Karpas-422 (cell line): ENCODE measurements at regions not wholly inside any gene's neighbourhood (a gene's known extent, or its start where the extent isn't known, plus 50 kb on each side); places are given as distances from the start of the nearest gene placed in this dataset.

Source experiments
- DNase-seq: peaks from one replicate; pipeline ENCODE4 v3.0.0-alpha.2; 2015
- H2AFZ ChIP-seq: fragments of 200-600 bp; sonication (generic); 2 replicates; pipeline ENCODE4 v1.6.1; 2014; ENCODE audit warnings: antibody characterized with exemption, low read length, mixed read lengths
- H3K27ac ChIP-seq: fragments of 200-600 bp; sonication (generic); 2 replicates; pipeline ENCODE4 v1.5.1; 2014; ENCODE audit warnings: mild to moderate bottlenecking, low read length, moderate library complexity
- H3K27me3 ChIP-seq: fragments of 200-600 bp; sonication (generic); 2 replicates; pipeline ENCODE4 v1.6.1; 2014; ENCODE audit warnings: low read length, mixed read lengths
- H3K36me3 ChIP-seq: fragments of 200-600 bp; sonication (generic); 2 replicates; pipeline ENCODE4 v1.6.1; 2014; ENCODE audit warnings: low read length, mixed read lengths; ENCODE audit not compliant: insufficient read depth
- H3K4me1 ChIP-seq: fragments of 200-600 bp; sonication (generic); 2 replicates; pipeline ENCODE4 v1.6.1; 2014; ENCODE audit warnings: mild to moderate bottlenecking, low read length, mixed read lengths
- H3K4me2 ChIP-seq: fragments of 200-600 bp; sonication (generic); 2 replicates; pipeline ENCODE4 v1.6.1; 2014; ENCODE audit warnings: low read length, low read depth, mild to moderate bottlenecking; ENCODE audit not compliant: poor library complexity, severe bottlenecking
- H3K4me3 ChIP-seq: fragments of 200-600 bp; sonication (generic); 2 replicates; pipeline ENCODE4 v1.5.1; 2014; ENCODE audit warnings: mild to moderate bottlenecking, antibody characterized with exemption, low read length, mixed read lengths
- H3K79me2 ChIP-seq: fragments of 200-600 bp; sonication (generic); 2 replicates; pipeline ENCODE4 v1.6.1; 2014; ENCODE audit warnings: mild to moderate bottlenecking, low read length, mixed read lengths
- H3K9ac ChIP-seq: fragments of 200-600 bp; sonication (generic); 2 replicates; pipeline ENCODE4 v1.6.0; 2014; ENCODE audit warnings: low read length
- H3K9me2 ChIP-seq: fragments of 200-600 bp; sonication (generic), shearing (Covaris generic); replicated peaks from 2 replicates; pipeline ENCODE4 v1.6.0; 2014; ENCODE audit warnings: mild to moderate bottlenecking, low read length, moderate library complexity; ENCODE audit not compliant: insufficient read depth
- H3K9me3 ChIP-seq: fragments of 300-700, 200-600 bp; sonication (generic); 2 replicates; pipeline ENCODE4 v1.6.1; 2014; ENCODE audit warnings: low read length, mixed read lengths
- H4K20me1 ChIP-seq: fragments of 200-600 bp; sonication (generic); 2 replicates; pipeline ENCODE4 v1.6.1; 2014; ENCODE audit warnings: mild to moderate bottlenecking, antibody characterized with exemption, low read length, low read depth; ENCODE audit not compliant: insufficient read depth

DNA sequence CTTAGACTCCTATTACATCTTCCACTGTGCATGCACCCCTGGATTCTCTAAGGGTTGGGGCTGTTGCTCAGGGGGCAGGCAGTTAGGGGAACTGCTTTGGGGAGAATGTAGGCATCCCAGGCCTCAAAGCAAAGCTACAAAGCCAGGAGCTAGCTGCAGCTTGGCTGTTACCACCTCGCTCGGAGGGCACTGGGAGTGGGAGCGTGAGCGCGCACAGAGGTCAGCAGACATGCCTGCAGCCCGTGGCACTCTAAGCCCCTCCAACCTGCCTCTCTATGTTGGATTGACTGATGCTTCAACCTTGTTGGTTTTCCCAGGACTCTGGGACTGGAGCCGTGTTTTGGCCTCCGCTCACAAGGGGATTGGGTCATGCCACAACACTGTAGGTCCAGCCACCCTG lies 69.8 kb downstream of the CPN2 start:
- H3K79me2 ChIP-seq, result no peaks in the 10 kb centered on the region
- no peaks in the 10 kb centered on the region for H3K9me2 ChIP-seq
- DNase-seq, result no peak
- H3K36me3 ChIP-seq, result no peaks in the 10 kb centered on the region
- H3K4me2 ChIP-seq, result no peak overlapping the region
- H4K20me1 ChIP-seq, result peaks cover 4% of the 10 kb centered on the region; the same call in 1 of the 2 replicates
- H3K27me3 ChIP-seq, result no peaks in the 10 kb centered on the region
- no peak overlapping the region for H3K9ac ChIP-seq
- no peaks in the 10 kb centered on the region for H3K9me3 ChIP-seq
- H3K4me3 ChIP-seq, result no peak overlapping the region
- no peak overlapping the region for H3K27ac ChIP-seq
- no peaks in the 10 kb centered on the region for H3K4me1 ChIP-seq
- no peak overlapping the region for H2AFZ ChIP-seq

DNA sequence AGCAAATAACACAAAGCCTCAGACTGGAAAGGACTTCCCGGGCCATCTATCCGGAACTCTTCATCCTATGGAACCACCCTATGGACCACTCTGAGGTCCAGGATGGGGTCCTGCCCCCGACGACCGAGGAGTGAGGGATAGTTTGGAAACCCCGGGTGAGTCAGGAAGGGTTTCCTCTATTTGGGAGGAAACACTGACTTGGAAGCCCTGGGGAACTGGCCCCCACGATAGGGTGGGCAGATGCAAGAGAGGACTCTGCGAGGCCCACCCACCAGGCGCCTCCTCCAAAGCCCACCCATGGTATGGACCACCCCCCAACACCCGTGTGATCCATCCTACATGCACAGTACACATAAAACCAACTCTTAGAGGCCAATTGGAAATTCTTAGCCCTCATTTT lies 69.4 kb downstream of the CPN2 start:
- H3K9me3 ChIP-seq, result no peaks in the 10 kb centered on the region
- no peaks in the 10 kb centered on the region for H3K36me3 ChIP-seq
- H3K4me2 ChIP-seq, result no peak overlapping the region
- H3K9ac ChIP-seq, result no peak overlapping the region
- no peaks in the 10 kb centered on the region for H3K79me2 ChIP-seq
- no peak overlapping the region for H3K27ac ChIP-seq
- DNase-seq, result no peak
- H3K9me2 ChIP-seq, result no peaks in the 10 kb centered on the region
- peaks cover 4% of the 10 kb centered on the region; the same call in 1 of the 2 replicates for H4K20me1 ChIP-seq
- H3K4me3 ChIP-seq, result no peak overlapping the region
- H2AFZ ChIP-seq, result no peak overlapping the region
- no peaks in the 10 kb centered on the region for H3K4me1 ChIP-seq
- no peaks in the 10 kb centered on the region for H3K27me3 ChIP-seq

DNA sequence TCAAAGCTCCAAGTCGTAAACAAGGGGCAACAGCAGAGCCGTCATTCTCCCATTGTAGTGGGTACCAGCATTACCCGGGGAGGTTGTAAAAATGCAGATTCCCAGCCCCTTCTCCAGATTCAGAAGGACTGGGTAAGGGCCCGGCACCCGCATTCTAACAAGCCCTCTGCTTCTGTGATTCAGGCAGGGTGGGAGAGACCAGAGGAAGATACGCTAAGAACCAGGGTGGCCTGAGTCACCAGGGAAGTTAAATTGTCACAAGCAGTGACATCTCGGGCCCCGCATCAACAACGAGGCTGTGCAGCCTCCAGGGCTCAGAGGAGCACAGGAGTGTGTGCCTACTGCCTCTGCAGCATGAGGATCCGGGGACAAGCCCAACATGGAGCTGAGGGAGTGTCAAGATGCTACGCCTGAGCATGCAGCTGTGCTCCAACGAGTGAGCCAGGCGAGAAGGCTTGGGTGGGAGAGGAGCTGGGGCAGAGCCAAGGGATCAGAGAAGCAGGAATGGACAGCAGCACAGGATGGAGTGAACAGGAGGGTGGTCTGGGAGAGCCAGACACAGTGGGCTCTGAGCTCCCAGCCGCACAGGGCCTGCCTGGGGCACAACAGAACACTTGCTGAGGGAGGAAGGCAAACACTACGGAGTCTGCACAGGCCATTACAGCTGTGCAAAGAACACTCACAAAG lies 68.5 kb downstream of the CPN2 start:
- Histone ChIP-seq H3K4me3 (no peak overlapping the region), H3K4me2 (no peak overlapping the region), H3K9me2 (no peaks in the 10 kb centered on the region), H2AFZ (no peak overlapping the region), H3K27me3 (no peaks in the 10 kb centered on the region), H3K36me3 (no peaks in the 10 kb centered on the region), H3K9ac (no peak overlapping the region), H3K27ac (no peak overlapping the region), H4K20me1 (peaks cover 4% of the 10 kb centered on the region; the same call in 1 of the 2 replicates), H3K79me2 (no peaks in the 10 kb centered on the region), H3K4me1 (no peaks in the 10 kb centered on the region), H3K9me3 (no peaks in the 10 kb centered on the region)
- no peak for DNase-seq

DNA sequence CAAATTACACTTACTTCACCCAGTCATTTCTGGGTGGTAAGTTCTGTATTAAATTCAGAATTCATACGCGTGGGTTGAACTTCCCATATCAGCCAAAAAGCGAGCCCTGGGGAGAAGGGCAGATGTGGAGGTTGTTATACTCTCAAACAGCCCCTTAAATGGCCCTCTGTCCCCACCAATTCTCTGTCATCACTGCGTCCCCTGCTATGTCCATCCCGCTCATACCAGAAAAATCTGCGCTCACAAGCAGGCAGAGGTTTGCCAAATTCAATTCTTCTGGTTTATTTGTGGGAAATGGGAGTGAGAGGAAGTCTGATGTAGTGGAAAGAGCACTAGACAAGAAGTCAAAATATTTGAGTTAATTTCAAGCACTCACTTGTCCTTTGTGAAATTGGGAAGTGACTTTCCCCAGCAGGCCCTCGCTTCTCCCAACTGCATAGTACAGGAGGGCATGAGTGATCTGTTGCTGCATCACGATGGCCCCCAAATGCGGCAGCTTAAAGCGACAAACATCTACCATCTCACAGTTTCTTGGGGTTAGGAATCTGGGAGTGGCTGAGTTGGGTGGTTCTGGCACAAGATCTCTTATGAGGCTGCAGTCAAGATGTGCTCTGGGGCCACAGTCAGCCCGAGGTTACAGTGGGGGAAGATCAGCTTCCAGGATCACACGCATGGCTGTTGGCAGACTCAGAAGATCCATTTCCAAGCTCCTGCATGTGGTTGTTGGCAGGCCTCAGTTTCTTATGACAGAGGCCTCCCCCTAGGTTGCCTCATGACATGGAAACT lies 67.7 kb downstream of the CPN2 start:
- no peak overlapping the region for H3K9ac ChIP-seq
- H3K79me2 ChIP-seq, result no peaks in the 10 kb centered on the region
- H4K20me1 ChIP-seq, result no peaks in the 10 kb centered on the region; the same call in 1 of the 2 replicates
- H3K9me2 ChIP-seq, result no peaks in the 10 kb centered on the region
- H3K4me1 ChIP-seq, result no peaks in the 10 kb centered on the region
- no peaks in the 10 kb centered on the region for H3K36me3 ChIP-seq
- no peak overlapping the region for H2AFZ ChIP-seq
- H3K27me3 ChIP-seq, result no peaks in the 10 kb centered on the region
- H3K9me3 ChIP-seq, result no peaks in the 10 kb centered on the region
- no peak overlapping the region for H3K4me3 ChIP-seq
- no peak for DNase-seq
- no peak overlapping the region for H3K4me2 ChIP-seq
- H3K27ac ChIP-seq, result no peak overlapping the region

DNA sequence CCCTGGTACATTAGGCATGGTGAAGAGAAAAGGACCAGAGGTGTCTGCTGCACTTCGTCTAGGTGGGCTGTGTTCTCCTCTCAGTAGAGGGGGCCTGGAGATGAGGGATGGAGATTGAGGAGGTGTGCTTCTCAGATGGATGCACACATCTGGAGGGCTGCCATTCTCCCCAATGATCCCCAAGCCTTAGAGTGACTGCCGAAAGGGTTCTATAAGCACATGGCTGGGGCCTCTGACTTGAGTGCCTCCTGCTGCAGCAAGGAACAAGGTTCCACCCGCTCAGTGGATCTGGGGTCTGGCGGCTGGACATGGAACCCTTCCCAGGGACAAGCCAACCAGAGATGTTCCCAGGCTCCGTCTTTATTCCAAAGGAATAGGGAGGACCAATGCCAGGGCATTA lies 66.8 kb downstream of the CPN2 start:
- no peaks in the 10 kb centered on the region for H3K9me2 ChIP-seq
- no peaks in the 10 kb centered on the region for H4K20me1 ChIP-seq
- no peak for DNase-seq
- H3K4me3 ChIP-seq, result no peak overlapping the region
- no peaks in the 10 kb centered on the region for H3K27me3 ChIP-seq
- H3K79me2 ChIP-seq, result no peaks in the 10 kb centered on the region
- H2AFZ ChIP-seq, result no peak overlapping the region
- no peak overlapping the region for H3K4me2 ChIP-seq
- H3K27ac ChIP-seq, result no peak overlapping the region
- no peak overlapping the region for H3K9ac ChIP-seq
- no peaks in the 10 kb centered on the region for H3K36me3 ChIP-seq
- H3K9me3 ChIP-seq, result no peaks in the 10 kb centered on the region
- no peaks in the 10 kb centered on the region for H3K4me1 ChIP-seq

DNA sequence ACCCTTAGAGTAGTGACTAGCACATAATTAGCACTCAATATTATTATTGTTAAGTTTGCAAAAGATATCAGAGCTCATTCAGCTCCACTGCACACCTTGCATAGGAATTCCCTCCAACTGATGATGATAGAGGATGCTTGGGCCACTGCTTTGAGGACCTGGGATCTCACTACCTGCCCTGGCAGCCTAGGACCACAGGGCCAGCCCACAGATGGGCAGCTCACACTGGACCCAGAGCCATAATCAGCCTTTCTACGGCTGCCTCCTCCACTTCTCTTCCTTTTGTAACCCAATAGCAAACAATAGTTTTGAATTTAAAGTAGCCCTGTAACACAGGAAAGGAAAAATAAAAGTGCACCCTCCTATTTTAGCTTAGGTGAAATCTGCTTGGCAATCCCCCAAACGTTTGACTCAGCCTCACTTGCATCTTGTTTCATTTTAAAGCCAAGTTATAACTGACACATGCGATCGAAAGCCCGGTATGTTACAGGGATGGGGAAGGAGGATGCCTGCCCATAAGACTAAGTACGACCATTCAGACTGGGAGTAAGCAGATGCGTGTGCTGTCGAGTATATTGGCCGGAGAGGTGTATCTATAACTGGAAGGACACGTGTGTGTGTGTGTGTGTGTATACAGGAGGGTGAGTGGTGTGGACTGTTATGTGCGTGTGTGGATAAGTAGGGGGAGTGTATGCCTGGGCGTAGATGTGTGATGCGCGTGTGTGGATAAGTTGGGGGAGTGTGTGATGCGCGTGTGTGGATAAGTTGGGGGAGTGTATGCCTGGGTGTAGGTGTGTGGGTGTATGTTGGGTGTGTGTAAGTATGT lies 65.9 kb downstream of the CPN2 start:
- Histone ChIP-seq H3K4me1 (no peaks in the 10 kb centered on the region), H2AFZ (no peak overlapping the region), H4K20me1 (no peaks in the 10 kb centered on the region), H3K4me2 (no peak overlapping the region), H3K9ac (no peak overlapping the region), H3K27me3 (no peaks in the 10 kb centered on the region), H3K4me3 (no peak overlapping the region), H3K27ac (no peak overlapping the region), H3K9me2 (no peaks in the 10 kb centered on the region), H3K9me3 (no peaks in the 10 kb centered on the region), H3K79me2 (no peaks in the 10 kb centered on the region), H3K36me3 (no peaks in the 10 kb centered on the region)
- DNase-seq, result no peak

DNA sequence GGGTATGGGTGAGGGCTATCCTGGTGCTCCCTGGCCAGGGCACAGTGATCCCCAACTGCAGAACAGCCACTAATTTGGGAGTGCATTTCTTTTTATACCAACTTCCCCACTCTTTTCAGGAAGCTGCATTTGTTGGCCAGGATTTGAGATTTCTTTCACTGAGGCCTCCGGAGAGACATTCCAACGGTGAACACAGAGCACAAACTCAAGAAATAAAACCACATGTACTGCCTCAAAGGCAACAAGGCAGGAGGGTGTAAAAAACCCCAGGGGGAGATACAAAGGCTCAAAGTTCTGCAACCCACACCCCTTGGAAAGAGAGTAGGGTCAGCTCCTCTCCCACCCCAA lies 65.3 kb downstream of the CPN2 start:
- no peak overlapping the region for H2AFZ ChIP-seq
- H3K79me2 ChIP-seq, result no peaks in the 10 kb centered on the region
- H3K27me3 ChIP-seq, result no peaks in the 10 kb centered on the region
- no peaks in the 10 kb centered on the region for H3K36me3 ChIP-seq
- DNase-seq, result no peak
- H3K4me2 ChIP-seq, result no peak overlapping the region
- no peak overlapping the region for H3K9ac ChIP-seq
- no peaks in the 10 kb centered on the region for H4K20me1 ChIP-seq
- no peaks in the 10 kb centered on the region for H3K9me2 ChIP-seq
- H3K4me3 ChIP-seq, result no peak overlapping the region
- no peak overlapping the region for H3K27ac ChIP-seq
- H3K4me1 ChIP-seq, result no peaks in the 10 kb centered on the region
- no peaks in the 10 kb centered on the region for H3K9me3 ChIP-seq
